Astrocyte (in vitro differentiated cells and primary cell): ENCODE measurements at regions not wholly inside any gene's neighbourhood (a gene's known extent, or its start where the extent isn't known, plus 50 kb on each side); places are given as distances from the start of the nearest gene placed in this dataset.

Experiments used
- CTCF ChIP-seq: IDR thresholded peaks from 2 replicates; pipeline ENCODE4 v1.5.1; 2011; ENCODE audit warnings: low read depth, mild to moderate bottlenecking, inconsistent platforms, low read length, moderate library complexity; ENCODE audit not compliant: insufficient read depth
- EZH2 ChIP-seq: IDR thresholded peaks from 2 replicates; pipeline ENCODE4 v1.6.1; 2012; ENCODE audit warnings: mild to moderate bottlenecking, low read length, inconsistent platforms; ENCODE audit not compliant: insufficient read depth

GRCh38 chr15:94921936-94922335 lies 690.6 kb downstream of the MCTP2 start:
- TF ChIP-seq EZH2 (no peak), CTCF (no peak)
